Epithelial cell of proximal tubule (primary cell): ENCODE measurements at regions not wholly inside any gene's neighbourhood (a gene's known extent, or its start where the extent isn't known, plus 50 kb on each side); places are given as distances from the start of the nearest gene placed in this dataset.
"Not testable (repeated sequence)": the region's sequence is repeated elsewhere in the genome, so short reads cannot be mapped to it uniquely, and the experiment has no call there.

Experiments used
- DNase-seq: peaks from one replicate; pipeline ENCODE4 v3.0.0-alpha.2; 2011; ENCODE audit warnings: low read depth
- H3K4me3 ChIP-seq: 2 replicates; pipeline ENCODE4 v1.5.1; 2011; ENCODE audit warnings: low read depth, mild to moderate bottlenecking, low read length
- TF ChIP-seq, protein P1 (sequence below): conservative IDR thresholded peaks from 2 replicates; pipeline ENCODE4 v1.5.1; 2012; ENCODE audit warnings: low read depth, mild to moderate bottlenecking, low read length

DNA sequence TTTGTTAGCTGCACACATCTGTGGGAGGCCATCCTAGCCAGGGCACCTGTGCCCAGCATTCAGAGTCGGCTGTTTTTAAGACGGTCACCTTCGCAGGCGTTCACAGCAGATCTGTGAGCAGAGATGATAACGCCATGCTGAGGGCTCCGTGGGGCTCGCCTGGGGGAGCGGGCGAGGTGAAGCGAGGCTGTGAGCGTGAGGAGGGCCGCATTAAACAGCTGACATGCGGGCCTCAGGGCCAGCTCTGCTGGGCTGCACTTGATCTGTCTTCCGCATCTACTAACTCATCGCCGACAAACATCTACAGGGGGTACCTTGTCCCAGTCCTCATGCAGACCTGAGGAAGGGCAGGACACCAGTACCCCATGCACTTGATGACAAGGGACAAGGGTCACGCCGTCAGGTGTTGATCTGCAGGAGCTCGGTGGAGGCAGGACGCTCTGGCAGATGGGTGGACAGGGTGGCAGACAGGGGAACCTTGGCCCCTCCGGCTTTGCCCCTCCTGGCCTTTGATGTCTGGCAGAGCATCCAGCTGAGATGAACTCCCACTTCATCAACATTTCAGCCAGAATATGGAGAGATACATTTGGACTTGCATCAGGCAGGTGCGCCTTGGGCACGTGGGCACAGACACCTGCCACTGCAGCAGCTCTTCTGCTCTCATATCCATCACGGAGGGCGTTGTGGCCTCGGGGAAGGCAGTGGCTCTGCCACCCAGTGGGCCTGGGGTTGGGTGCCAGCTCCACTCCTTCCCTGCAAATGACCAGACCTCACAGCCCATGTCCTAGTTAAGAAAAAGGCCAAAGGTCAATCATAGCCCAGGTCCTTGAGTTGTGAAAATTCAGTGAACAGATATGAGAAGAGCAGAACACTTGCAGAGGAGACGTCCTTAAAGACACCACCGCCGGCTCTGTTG is 822.9 kb downstream of the BRD1 start:
- TF ChIP-seq, protein P1, sequence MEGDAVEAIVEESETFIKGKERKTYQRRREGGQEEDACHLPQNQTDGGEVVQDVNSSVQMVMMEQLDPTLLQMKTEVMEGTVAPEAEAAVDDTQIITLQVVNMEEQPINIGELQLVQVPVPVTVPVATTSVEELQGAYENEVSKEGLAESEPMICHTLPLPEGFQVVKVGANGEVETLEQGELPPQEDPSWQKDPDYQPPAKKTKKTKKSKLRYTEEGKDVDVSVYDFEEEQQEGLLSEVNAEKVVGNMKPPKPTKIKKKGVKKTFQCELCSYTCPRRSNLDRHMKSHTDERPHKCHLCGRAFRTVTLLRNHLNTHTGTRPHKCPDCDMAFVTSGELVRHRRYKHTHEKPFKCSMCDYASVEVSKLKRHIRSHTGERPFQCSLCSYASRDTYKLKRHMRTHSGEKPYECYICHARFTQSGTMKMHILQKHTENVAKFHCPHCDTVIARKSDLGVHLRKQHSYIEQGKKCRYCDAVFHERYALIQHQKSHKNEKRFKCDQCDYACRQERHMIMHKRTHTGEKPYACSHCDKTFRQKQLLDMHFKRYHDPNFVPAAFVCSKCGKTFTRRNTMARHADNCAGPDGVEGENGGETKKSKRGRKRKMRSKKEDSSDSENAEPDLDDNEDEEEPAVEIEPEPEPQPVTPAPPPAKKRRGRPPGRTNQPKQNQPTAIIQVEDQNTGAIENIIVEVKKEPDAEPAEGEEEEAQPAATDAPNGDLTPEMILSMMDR, result no peak
- H3K4me3 ChIP-seq, result no peak overlapping the region
- no peak for DNase-seq

DNA sequence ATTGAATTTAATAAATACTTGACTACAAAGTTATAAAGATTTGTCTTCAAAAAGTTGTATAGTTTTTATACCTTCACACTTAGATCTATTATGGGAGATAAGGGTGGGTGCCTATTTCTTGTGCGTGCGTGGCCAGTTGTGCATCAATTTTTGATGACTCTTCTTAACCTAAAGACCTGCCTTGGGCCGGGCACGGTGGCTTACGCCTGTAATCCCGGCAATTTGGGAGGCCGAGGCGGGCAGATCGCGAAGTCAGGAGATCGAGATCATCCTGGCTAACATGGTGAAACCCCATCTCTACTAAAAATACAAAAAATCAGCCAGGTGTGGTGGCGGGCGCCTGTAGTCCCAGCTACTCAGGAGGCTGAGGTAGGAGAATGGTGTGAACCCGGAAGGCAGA is 830.1 kb downstream of the BRD1 start:
- H3K4me3 ChIP-seq, DNase-seq: not testable (repeated sequence)

DNA sequence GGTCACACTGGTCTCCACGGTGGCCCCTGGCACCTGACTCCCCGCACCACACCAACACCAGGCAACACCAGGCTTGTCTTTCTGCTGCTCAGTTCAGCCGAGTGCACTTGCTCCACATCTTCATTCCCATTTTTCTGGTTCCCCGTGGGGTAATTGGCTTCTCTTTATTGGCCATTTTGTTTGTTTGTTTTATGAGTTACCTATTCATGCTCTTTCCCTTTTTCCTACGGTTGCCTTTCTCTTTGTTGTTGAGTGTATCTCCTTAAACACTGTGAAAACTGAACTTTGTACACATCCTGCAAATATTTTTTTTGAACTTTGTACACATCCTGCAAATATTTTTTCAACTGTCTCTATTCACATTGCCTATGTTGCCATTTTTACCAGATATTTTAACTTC is 834.0 kb downstream of the BRD1 start:
- no peak for DNase-seq

DNA sequence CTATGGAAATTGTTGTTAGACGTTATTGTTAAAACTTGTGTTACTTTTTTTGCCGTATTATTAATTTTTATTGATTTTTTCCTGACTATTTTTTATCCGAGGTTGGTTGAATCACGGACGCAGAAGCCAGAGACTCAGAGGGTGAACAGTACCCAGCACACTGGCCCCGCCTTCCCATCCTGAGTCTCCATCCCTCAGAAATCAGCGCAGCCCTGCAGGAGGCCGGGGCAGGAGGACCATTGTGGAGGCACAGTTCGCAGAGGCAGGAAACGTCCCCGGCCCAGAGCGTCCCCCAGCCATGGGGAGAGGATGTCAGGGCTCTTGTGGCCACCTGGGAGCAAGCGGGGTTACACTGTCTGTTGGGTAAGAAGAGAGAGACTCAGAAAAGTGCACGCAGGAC is 843.0 kb downstream of the BRD1 start:
- no peak for DNase-seq
- TF ChIP-seq, protein P1, result no peak
- H3K4me3 ChIP-seq, result no peak overlapping the region

More for the DNA sequence above, 834.0 kb downstream of the BRD1 start:
- TF ChIP-seq, protein P1, result no peak
- no peak overlapping the region for H3K4me3 ChIP-seq

DNA sequence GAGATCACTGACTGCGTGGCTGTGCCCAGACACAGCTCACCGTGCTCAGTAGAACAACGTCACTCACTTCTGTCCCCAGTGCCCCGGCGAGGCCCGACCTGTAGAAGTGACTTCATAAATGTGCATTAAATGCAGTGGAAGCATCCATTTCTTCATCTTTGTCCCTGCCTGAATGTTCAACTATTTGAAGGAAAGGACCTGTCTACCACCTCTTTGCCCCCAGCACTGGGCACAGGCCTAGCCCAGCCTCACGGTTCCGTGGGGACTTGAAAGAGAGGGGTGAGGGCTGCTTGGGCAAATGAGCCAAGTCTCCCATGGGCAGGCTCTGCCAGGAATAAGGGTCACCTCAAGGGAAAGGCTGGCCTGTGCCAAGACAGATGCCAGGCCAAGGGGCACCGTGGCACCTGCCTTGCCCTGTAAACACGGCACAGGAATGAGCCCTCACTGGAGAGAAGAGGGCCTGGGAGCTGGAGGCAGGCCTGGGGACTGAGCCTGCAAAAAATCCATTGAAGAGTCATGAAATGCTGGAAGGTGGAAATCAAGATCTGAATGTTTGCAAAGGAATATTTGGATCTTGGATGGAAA is 845.3 kb downstream of the BRD1 start:
- no peak for DNase-seq
- H3K4me3 ChIP-seq, result no peak overlapping the region
- TF ChIP-seq, protein P1, result no peak

DNA sequence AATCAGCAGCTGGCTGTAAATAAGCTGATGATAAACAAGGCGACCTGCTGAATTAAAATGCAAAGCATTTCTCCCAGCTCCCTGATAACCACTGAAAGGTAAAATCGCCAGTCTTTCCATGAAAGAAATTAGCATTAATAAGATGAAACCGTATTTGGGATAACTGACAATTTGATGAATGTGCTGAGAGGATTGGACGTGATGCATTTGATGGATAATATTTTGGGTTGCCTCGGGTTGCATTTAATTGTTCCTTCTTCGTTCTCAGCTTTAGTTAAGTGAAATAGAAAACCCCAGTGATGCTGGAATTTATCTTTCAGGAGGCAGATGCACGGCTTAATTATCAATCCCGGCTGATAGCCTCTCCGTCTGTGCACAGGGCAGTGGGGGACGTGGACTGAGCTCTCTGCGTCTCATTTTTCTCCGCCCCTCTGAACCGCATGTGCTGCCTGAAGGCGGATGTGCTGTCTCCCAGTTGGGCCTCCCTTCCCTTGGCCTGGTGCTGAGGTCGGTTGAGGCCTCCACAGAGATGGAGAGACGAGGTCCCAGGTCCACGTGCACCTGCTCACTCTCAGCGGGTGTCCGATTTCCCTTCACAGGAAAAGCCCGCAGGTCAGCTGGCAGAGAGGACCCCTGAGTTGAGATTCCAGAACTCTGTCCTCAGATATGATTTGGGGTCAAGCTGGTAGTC is 846.2 kb downstream of the BRD1 start:
- TF ChIP-seq, protein P1, result no peak
- no peak for DNase-seq
- no peak overlapping the region for H3K4me3 ChIP-seq

DNA sequence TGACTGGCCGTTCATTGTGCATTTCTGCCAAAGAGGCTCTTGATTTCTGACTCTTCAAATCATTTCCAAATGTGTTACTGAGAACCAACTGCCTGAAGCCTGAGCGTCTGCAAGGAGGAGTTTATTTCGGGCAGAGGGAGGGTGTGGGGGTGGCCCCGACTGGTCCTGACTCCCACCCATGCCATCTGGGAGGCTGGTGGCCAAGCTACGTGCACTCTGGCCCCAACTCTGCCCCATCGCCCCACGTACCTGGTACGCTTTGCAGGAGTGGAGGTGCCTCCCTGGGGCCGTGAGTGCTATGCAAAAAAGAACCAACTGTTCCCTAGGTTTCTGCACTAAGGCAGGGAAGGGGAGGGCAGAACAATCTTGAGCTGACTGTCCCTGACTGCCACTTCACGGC is 846.8 kb downstream of the BRD1 start:
- no peak overlapping the region for H3K4me3 ChIP-seq
- DNase-seq, result no peak
- TF ChIP-seq, protein P1, result no peak
